OCI-LY3 (cell line): ENCODE measurements at regions not wholly inside any gene's neighbourhood (a gene's known extent, or its start where the extent isn't known, plus 50 kb on each side); places are given as distances from the start of the nearest gene placed in this dataset.

Experiments used
- CTCF ChIP-seq: fragments of 200-600, 300-600 bp; sonication (generic); IDR thresholded peaks from 2 replicates; pipeline ENCODE4 v1.5.1; 2014; ENCODE audit warnings: antibody characterized with exemption, low read length, low read depth
- EZH2phosphoT487 ChIP-seq: fragments of 200-600 bp; shearing (Covaris generic); IDR thresholded peaks from 2 replicates; pipeline ENCODE4 v1.6.1; 2018; ENCODE audit warnings: antibody characterized with exemption, mixed run types, low read depth

GRCh38 chr10:111745982-111746381, 437.6 kb downstream of the GPAM start:
- TF ChIP-seq CTCF (no peak), EZH2phosphoT487 (no peak)
